ENCODE measurements at regions not wholly inside any gene's neighbourhood (a gene's known extent, or its start where the extent isn't known, plus 50 kb on each side); places are given as distances from the start of the nearest gene placed in this dataset.

DNA sequence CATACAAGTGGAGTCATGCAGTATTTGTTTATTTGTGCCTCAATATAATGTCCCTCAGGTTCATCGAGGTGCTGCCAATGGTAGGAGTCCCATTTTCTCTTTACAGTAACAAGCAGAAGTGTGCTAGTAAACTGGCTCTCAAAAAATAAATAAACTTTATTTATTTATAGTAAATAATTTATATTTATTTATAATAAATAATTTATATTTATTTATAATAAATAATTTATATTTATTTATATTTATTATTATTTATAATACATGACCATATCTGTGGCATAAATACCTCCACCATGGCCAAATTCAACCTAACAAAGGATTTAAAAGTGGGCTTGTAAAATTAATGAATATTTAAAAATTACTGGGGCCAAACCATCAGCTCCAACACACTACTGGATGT, 464.9 kb upstream of the NWD2 start:
- no peak for TF ChIP-seq CTCF (IDR thresholded peaks at IDR 0.05; ENCODE audit: low read depth, low read length)
- no peak overlapping the region for H3K4me3 ChIP-seq (replicated peaks in 1 of 2; ENCODE audit: low read depth in 2 of 2, low read length in 2 of 2)
- no peak for DNase-seq (ENCODE audit: low read depth in 2 of 2)

DNA sequence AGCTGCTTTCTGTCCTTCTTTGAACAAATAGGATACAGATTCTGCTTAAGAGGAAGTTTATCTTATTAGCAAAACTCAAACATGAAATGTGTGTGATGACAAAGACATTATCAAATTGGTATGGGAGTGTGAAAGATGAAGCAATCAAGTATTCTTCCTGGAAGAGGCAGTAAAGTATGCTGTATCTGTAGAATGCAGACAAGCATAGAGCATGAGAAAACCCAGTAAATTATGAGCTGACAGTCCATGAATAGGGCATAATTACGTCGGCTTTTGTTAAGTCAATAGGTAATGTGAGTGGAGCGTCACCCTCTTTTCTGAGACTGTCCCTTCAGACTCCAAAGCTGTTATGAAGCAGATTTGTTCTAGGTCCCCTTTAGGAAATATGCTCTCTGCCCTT, 458.6 kb upstream of the NWD2 start:
- no peak for DNase-seq (ENCODE audit: low read depth in 2 of 2)
- no peak for TF ChIP-seq CTCF (IDR thresholded peaks at IDR 0.05; ENCODE audit: low read depth, low read length)
- H3K4me3 ChIP-seq (replicated peaks in 1 of 2; ENCODE audit: low read depth in 2 of 2, low read length in 2 of 2) = no peak overlapping the region

DNA sequence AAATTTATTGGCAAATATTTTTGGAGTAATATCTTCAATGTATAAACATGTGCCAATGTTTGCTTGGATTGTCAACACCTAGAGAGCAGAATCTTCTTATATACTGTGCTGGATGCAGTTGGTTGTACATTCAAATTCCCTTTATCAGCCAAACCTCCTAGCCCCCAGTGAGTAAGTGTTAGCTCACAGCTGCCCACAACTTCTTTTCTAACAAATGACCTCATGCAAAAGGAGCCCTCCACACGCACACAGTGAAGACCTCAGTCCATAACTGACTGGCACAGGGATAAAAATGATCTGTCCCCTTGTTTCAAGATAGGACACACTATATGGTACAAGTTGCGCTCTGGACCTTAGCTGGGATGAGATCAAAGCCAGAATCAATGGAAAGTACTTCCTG, 458.0 kb upstream of the NWD2 start:
- DNase-seq (ENCODE audit: low read depth in 2 of 2) = no peak
- no peak for TF ChIP-seq CTCF (IDR thresholded peaks at IDR 0.05; ENCODE audit: low read depth, low read length)
- no peak overlapping the region for H3K4me3 ChIP-seq (replicated peaks in 1 of 2; ENCODE audit: low read depth in 2 of 2, low read length in 2 of 2)

DNA sequence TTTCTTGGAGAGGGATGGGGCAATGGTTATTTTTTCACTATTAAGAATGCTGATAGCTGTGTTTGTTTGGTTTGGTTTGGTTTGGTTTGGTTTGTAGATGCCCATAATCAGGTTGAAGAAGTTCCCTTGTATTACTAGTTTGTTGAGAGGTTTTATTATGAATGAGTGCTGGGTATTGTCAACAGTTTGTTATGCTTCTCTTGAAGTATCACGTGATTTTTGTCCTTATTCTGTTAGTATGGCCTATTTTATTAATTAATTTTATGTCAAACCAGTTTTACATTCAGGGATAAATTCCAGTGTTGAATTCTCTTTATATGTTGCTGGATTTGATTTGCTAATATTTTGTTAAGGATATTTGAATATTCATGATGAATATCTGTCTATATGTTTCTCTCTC, 449.8 kb upstream of the NWD2 start:
- DNase-seq (ENCODE audit: low read depth in 2 of 2) = no peak
- no peak for TF ChIP-seq CTCF (IDR thresholded peaks at IDR 0.05; ENCODE audit: low read depth, low read length)
- H3K4me3 ChIP-seq (replicated peaks in 1 of 2; ENCODE audit: low read depth in 2 of 2, low read length in 2 of 2) = no peak overlapping the region

DNA sequence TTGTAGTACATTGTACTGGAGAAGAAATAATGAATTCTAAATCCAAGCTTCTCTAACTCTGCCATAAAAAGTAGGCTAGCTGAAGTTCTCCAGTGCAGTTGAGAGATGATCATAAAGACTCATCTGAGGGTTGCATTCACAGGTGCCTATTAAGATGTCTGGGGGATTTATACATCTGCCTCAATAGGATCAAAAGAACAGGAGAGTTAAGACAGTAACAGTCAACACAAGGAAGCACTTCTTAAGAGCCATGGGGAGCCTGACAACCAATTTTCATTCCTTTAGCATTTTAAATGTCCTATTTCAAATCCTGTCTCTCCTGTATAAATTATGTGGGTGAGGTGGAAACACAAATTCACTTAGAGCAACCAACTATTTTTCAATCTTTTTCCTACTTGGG, 432.4 kb upstream of the NWD2 start:
- no peak overlapping the region for H3K4me3 ChIP-seq (replicated peaks in 1 of 2; ENCODE audit: low read depth in 2 of 2, low read length in 2 of 2)
- TF ChIP-seq CTCF (IDR thresholded peaks at IDR 0.05; ENCODE audit: low read depth, low read length) = no peak
- DNase-seq (ENCODE audit: low read depth in 2 of 2) = no peak

DNA sequence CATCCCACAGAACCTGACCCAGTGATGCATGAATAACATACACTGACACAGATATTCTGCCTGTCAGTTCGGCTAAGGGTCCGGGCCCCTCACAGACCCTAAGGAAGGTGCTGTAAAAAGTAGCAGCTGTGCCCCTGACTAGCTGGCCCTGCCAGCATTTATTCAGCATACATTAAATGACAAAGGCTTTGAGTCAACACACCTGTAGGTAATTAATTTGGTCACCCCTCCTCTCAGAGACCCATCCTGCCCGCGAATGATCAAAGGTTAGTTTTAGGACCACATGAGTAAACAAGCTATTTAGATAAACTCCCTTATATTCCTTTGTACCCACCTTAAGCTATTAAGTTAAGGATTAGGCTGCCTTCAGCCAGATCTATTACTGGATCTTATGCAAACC, 429.0 kb upstream of the NWD2 start:
- no peak for DNase-seq (ENCODE audit: low read depth in 2 of 2)
- H3K4me3 ChIP-seq (replicated peaks in 1 of 2; ENCODE audit: low read depth in 2 of 2, low read length in 2 of 2) = no peak overlapping the region
- no peak for TF ChIP-seq CTCF (IDR thresholded peaks at IDR 0.05; ENCODE audit: low read depth, low read length)

- H3K4me3 ChIP-seq (replicated peaks in 1 of 2; ENCODE audit: low read depth in 2 of 2, low read length in 2 of 2) = no peak overlapping the region
- DNase-seq (ENCODE audit: low read depth in 2 of 2) = peak in 1 of 2 donors; percentile 18
- TF ChIP-seq CTCF (IDR thresholded peaks at IDR 0.05; ENCODE audit: low read depth, low read length) = no peak
Observed at GRCh38 chr4:36823199-36823967, 421.2 kb upstream of the NWD2 start.
